NCI-H1694 (cell line): ENCODE measurements at regions not wholly inside any gene's neighbourhood (a gene's known extent, or its start where the extent isn't known, plus 50 kb on each side); places are given as distances from the start of the nearest gene placed in this dataset.

Source experiments
- DNase-seq: peaks from one replicate; lab custom pipeline; 2025; lab: John Stamatoyannopoulos, UW

GRCh38 chr3:159620873-159621272 lies 367.8 kb upstream of the IL12A start:
- no peak for DNase-seq

DNA sequence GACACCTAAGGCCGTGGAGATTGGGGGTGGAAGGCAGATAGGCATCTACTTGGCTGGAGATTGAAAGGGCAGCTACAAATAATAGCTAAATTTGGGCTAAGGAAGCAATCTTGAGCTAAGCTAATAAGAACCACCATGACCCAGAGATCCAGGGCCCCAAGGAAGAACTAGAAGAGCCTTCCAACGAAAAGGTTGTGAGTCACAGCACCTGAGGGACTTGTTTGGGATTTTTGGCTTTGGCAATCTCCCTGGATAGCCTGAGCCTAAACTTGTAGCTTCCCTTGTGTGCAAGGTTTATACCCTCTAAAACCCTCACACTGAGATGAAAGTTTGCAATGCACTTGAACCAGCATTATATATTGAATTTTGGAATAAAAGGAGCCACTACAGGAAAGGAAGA lies 364.0 kb upstream of the IL12A start:
- no peak for DNase-seq

GRCh38 chr3:159625594-159625993 lies 363.0 kb upstream of the IL12A start:
- DNase-seq: no peak

GRCh38 chr3:159626598-159626997 lies 362.0 kb upstream of the IL12A start:
- no peak for DNase-seq

DNA sequence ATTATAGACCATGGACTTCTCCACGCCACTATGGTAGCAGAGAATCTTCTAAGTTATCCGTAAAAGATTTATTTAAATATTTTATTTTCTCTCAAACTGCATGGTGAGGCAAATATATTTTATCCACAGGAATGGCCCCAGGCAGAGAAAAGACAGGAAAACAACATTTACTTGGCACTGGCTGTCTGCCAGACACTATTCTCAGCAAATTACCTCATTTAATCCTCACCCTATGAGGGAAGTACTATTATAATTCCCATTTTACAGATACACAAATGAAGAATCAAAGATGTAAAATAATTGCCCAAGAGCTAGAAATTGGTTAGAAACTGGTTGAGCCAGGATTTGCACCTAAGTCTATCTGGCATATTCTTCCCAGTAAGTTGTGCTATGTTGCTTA lies 361.4 kb upstream of the IL12A start:
- DNase-seq: no peak

DNA sequence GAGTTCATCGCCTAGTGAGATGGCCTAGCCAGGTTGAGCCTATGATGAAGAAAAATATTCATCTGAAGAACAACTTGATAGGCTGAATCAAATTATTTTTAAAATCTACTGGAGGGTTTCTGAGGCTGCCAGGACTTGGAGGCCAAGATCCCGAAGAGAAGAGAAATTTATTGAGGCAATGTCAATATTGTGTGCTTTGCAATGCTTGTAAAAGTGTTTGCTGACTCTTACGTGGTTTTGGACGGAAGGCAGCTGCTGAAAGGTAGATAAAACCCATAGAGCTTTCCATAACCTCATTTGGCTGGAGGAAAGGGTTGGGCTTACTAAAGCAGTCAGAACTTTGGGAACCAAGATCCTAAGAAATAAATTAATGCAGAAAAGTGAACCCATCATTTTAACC lies 361.0 kb upstream of the IL12A start:
- DNase-seq: no peak

GRCh38 chr3:159629329-159630084 lies 359.1 kb upstream of the IL12A start:
- DNase-seq: no peak

- no peak for DNase-seq
These were observed 357.4 kb upstream of the IL12A start for GRCh38 chr3:159631226-159631625.

DNA sequence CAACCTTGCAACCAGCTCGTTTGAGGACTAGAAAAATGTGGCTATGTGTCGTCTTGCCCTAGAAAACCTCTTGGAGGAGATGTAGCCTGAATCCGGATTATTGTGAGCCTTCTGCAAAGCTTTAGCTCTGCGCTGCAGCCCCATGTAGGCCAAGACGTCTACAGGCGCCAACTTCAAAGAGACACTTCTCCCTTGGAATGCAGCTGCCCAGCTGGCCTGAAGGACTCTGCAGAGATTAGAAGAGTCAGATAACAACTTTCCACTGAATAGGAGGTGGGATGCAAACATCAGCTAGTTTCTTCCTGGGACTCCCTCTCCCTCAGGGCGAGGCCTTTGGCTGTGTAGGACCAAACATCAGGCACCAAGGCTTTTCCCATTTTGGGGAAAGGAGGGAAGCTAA lies 356.5 kb upstream of the IL12A start:
- DNase-seq: no peak

- DNase-seq: no peak
These were observed 355.8 kb upstream of the IL12A start for GRCh38 chr3:159632851-159633250.

DNA sequence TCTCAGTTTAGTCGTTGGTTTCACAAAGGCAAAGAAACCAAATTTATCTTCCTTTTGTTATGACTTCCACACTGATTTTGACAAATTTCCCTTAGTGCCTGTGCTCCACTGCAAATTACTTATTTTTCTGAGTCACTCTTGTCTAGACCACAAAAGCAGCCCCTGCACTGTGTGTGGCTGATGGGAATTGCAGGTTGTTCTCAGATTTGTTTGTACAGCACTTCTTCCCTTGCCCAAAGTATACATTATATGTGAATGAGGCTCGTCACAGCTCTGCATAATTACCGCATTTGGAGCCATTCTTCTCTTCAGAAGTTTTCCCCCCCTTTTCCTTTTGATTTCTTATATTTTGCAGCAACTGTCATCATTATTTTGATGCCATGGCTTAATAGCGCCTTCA lies 354.2 kb upstream of the IL12A start:
- no peak for DNase-seq

DNA sequence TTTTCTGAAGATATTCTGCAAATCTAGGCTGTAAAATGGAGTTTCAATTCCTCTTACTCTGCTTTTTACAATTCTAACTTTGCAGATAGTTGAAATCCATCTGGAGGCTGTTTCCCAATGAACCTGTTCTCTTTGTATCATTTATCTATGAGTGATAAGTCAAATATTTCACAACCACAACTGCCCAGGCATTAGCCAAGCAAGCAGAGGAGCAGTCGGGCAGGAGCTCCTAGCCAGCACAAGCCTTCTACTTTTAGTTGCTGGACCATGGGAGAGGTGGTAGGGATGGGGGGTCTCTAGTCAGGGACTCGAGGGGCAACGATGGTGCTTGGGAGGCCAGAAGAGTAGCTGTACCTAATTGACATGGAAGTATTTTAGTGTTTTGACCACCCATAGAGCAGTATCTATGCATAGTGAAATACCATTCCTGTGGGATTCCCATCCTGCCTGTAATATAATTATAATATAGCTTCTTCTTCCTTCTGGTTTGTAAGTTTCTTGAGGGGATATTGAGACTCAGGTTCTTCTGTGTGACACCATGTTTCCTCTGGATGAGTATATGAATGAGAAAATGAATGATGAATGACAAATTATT lies 353.5 kb upstream of the IL12A start:
- DNase-seq: no peak

DNA sequence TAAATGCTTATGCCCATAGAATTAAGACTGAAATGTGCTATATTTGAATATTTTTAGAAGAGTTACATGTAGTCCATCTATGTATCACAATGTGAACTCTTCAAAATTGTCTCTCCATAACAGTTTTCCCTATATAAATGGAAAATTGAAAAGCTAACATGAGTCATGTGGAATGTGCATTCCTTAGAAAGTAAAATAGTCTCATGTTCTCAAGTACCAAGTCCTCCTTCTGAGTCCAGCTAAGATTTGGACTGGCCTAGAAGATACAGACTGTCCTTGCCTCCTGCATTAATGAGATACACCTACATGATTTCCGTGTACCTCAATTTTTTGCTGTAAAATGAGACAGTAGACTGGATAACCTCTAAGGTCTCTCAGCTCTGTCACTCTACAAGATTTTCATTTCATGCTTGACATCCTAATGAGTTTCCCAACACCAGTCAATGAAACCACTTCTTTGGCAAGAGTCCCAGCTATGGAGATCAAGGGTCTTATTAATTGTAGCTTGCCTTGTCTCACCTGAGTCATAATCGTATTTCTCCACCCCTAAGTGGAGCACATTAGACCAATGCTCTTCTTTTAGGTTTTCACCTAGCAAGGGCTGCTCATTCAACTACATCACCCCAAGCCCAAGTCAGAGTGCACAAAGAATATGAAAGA lies 350.6 kb upstream of the IL12A start:
- no peak for DNase-seq

DNA sequence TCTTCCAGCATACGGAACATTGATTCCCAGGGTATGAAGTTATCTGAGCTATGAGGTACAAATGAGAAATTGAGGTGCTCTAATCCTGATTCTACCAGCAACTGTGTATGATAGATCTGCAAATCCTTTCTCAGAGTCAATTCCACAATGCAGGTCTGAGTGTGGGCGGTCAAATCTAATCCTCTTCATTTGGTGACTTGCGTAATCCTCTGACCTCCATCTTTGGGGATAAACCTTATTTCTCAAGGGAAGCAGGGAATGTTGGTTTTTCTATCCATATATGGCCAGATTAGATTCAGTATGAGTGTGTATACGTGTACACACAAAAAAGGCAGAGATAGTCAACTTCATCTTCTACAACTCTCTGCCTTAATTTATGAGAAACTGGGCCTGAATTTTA lies 348.4 kb upstream of the IL12A start:
- DNase-seq: no peak

- no peak for DNase-seq
These were observed 345.2 kb upstream of the IL12A start for GRCh38 chr3:159643406-159643805.

DNA sequence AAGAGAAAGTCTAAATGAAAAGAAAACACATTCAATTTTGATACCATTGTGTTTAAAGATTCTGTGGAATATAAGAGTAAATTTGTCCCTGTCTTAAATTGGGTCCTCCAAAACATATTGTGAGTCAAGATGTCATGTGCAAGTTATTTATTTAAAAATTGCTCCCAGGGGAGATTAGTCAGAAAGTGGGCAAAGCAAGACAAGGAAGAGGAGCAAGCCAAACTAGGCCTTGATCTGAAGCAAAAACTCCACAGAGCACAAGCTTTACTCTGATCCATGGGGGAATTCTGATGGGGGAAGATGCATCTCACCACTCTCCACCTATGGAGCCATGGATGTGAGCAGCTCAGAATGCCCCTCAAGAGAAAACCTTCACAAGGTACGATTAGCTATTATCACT lies 342.8 kb upstream of the IL12A start:
- no peak for DNase-seq

- no peak for DNase-seq
These were observed 338.7 kb upstream of the IL12A start for GRCh38 chr3:159649951-159650350.

DNA sequence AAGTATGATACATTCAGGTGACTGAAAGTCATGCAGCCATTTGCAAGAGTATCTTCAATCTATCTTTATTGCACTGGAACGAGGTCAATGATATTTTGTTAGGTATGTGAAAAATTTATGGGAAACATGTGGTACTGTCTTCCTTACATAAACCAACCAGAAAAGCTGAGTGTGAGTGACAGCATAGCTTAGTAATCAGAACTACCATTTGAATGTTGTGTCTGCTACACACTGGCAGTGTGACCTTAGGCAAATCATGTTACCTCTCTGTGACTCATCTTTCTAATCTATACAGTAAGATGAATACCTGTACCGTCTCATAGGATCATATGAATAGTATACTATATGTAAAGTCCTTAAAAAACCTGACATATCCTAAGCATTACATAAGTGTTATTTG lies 337.9 kb upstream of the IL12A start:
- no peak for DNase-seq

DNA sequence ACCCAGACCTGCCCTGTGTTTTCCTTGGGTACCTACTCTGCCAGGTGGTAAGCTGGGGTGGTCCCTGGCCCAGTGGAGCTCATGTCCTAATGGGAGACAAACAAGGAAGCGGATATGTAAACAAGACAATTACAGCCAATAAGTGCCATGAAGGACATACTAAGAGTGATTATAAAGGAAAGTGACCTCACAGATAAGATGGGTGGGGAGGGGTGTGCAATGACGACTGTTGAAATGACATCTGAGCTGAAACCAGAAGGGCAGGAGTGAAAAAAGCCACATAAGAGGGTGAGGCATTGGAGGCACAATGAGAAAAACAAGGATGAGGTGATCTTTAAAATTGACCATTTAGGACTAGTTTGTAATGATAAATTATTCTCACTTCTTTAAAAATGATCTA lies 336.2 kb upstream of the IL12A start:
- no peak for DNase-seq

GRCh38 chr3:159654183-159655134 lies 334.2 kb upstream of the IL12A start:
- DNase-seq: no peak

- no peak for DNase-seq
These were observed 333.4 kb upstream of the IL12A start for GRCh38 chr3:159655202-159655601.

GRCh38 chr3:159657176-159657575 lies 331.5 kb upstream of the IL12A start:
- no peak for DNase-seq
